ENCODE measurements at regions not wholly inside any gene's neighbourhood (a gene's known extent, or its start where the extent isn't known, plus 50 kb on each side); places are given as distances from the start of the nearest gene placed in this dataset.

DNA sequence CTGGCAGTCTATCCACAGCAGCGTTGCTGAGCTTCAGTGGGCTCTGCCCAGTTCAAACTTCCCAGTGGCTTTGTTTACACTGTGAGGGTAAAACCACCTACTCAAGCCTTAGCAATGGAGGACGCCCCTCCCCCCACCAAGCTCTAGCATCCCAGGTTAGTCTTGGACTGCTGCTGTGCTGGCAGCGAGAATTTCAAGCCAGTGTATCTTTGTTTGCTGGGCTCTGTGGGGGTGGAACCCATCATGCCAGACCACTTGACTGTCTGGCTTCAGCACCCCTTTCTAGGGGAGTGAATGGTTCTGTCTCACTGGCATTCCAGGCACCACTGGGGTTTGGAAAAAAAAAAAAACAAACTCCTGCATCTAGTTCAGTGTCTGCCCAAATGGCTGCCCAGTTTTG lies 249.7 kb upstream of the SYNCRIP start:
- TF ChIP-seq, protein P1, sequence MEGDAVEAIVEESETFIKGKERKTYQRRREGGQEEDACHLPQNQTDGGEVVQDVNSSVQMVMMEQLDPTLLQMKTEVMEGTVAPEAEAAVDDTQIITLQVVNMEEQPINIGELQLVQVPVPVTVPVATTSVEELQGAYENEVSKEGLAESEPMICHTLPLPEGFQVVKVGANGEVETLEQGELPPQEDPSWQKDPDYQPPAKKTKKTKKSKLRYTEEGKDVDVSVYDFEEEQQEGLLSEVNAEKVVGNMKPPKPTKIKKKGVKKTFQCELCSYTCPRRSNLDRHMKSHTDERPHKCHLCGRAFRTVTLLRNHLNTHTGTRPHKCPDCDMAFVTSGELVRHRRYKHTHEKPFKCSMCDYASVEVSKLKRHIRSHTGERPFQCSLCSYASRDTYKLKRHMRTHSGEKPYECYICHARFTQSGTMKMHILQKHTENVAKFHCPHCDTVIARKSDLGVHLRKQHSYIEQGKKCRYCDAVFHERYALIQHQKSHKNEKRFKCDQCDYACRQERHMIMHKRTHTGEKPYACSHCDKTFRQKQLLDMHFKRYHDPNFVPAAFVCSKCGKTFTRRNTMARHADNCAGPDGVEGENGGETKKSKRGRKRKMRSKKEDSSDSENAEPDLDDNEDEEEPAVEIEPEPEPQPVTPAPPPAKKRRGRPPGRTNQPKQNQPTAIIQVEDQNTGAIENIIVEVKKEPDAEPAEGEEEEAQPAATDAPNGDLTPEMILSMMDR (IDR thresholded peaks at IDR 0.05): no peak
- TF ChIP-seq POLR2AphosphoS5 (IDR thresholded peaks at IDR 0.05): no peak

All from prostate gland (tissue), 2 donors.